ENCODE measurements at regions not wholly inside any gene's neighbourhood (a gene's known extent, or its start where the extent isn't known, plus 50 kb on each side); places are given as distances from the start of the nearest gene placed in this dataset.
A peak's percentile ranks its signal among the peaks of the same experiment; 100 is the strongest.

DNA sequence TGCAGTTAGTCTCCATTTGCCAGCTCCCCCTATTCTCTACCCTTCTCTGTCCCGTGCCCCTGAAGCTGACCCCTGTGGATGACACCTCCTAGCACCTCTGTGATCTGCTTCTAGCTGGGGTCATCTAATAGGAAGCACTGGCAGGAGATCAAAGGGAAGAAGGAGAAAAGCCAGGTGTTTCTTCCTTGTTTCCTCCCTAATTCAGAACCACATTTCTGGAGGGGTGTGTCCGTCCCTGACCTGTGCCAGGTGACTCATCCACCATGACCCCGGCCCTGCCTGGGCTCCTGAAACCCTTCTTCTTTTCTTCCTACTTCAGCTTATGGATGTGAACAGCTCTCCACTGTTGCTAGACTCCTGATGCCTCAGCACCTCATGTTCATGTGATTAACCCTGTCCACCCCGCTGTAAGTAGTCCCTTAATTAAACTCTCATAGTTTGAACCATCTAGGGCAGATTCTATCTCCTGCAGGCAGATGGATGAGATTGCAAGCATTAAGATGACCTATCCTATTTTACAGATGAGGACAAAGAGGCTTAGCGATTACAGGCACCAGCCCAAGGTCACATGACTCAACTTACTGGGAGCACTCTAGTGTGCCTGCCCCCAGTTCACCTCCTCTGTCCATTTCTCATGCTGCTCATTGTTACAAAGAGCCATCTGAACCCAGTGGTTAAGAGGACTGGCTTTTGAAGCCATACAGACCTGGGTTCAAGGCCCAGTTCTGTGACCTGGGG is 770.5 kb downstream of the MED13L start:
- H3K27me3 ChIP-seq (ENCODE audit: control insufficient read depth, insufficient read depth, low read length) = no peaks in the 10 kb centered on the region
- H3K4me1 ChIP-seq (ENCODE audit: control insufficient read depth, insufficient read depth, low read length, poor library complexity, severe bottlenecking) = no peaks in the 10 kb centered on the region
- no peak overlapping the region for H3K27ac ChIP-seq (ENCODE audit: insufficient read depth, low read length, poor library complexity, severe bottlenecking)
- no peaks in the 10 kb centered on the region for H3K36me3 ChIP-seq (ENCODE audit: control insufficient read depth, insufficient read depth, low read length)
- Mint-ChIP-seq H3K4me3 (no peak overlapping the region), H3K27ac (no peak overlapping the region), H3K9me3 (peaks cover 0 to 15% (median 3%) of the 10 kb centered on the region in 7 donors), H3K36me3 (no peaks in the 10 kb centered on the region), H3K4me1 (no peaks in the 10 kb centered on the region), H3K27me3 (peaks cover 4% of the 10 kb centered on the region)
- DNase-seq (no peak), ATAC-seq (ENCODE audit: low read depth in 2 of 2) (no peak)
- no peak overlapping the region for H3K4me3 ChIP-seq (ENCODE audit: low read depth, low read length)
- H3K9me3 ChIP-seq (ENCODE audit: control insufficient read depth in 2 of 2, low read length in 2 of 2) = no peaks in the 10 kb centered on the region

- peak overlapping the region in 1 of 3 donors; percentile 41 for H3K27ac Mint-ChIP-seq
- H3K36me3 Mint-ChIP-seq = no peaks in the 10 kb centered on the region
- no peak overlapping the region for H3K27ac ChIP-seq (ENCODE audit: insufficient read depth, low read length, poor library complexity, severe bottlenecking)
- H3K4me1 ChIP-seq (ENCODE audit: control insufficient read depth, insufficient read depth, low read length, poor library complexity, severe bottlenecking) = no peaks in the 10 kb centered on the region
- no peaks in the 10 kb centered on the region for H3K36me3 ChIP-seq (ENCODE audit: control insufficient read depth, insufficient read depth, low read length)
- DNase-seq (no peak), ATAC-seq (ENCODE audit: low read depth in 2 of 2) (no peak)
- H3K4me3 Mint-ChIP-seq = no peak overlapping the region
- H3K4me1 Mint-ChIP-seq = no peaks in the 10 kb centered on the region
- no peak overlapping the region for H3K4me3 ChIP-seq (ENCODE audit: low read depth, low read length)
- no peaks in the 10 kb centered on the region for H3K9me3 ChIP-seq (ENCODE audit: control insufficient read depth in 2 of 2, low read length in 2 of 2)
- H3K9me3 Mint-ChIP-seq = peaks cover 0 to 9% (median 1%) of the 10 kb centered on the region in 7 donors
- H3K27me3 Mint-ChIP-seq = peaks cover 4% of the 10 kb centered on the region
- no peaks in the 10 kb centered on the region for H3K27me3 ChIP-seq (ENCODE audit: control insufficient read depth, insufficient read depth, low read length)
Measured at GRCh38 chr12:115504306-115505290, 772.9 kb downstream of the MED13L start.

GRCh38 chr12:115500872-115501271 is 776.6 kb downstream of the MED13L start:
- no peaks in the 10 kb centered on the region for H3K27me3 ChIP-seq (ENCODE audit: control insufficient read depth, insufficient read depth, low read length)
- no peak for ATAC-seq (ENCODE audit: low read depth in 2 of 2)
- no peaks in the 10 kb centered on the region for H3K36me3 ChIP-seq (ENCODE audit: control insufficient read depth, insufficient read depth, low read length)
- H3K4me1 ChIP-seq (ENCODE audit: control insufficient read depth, insufficient read depth, low read length, poor library complexity, severe bottlenecking) = no peaks in the 10 kb centered on the region
- Mint-ChIP-seq H3K27me3 (peaks cover 4% of the 10 kb centered on the region), H3K9me3 (peaks cover 0 to 9% (median 3%) of the 10 kb centered on the region in 7 donors), H3K27ac (no peak overlapping the region), H3K4me1 (no peaks in the 10 kb centered on the region), H3K36me3 (no peaks in the 10 kb centered on the region), H3K4me3 (no peak overlapping the region)
- DNase-seq = no peak
- no peaks in the 10 kb centered on the region for H3K9me3 ChIP-seq (ENCODE audit: control insufficient read depth in 2 of 2, low read length in 2 of 2)
- H3K4me3 ChIP-seq (ENCODE audit: low read depth, low read length) = no peak overlapping the region
- H3K27ac ChIP-seq (ENCODE audit: insufficient read depth, low read length, poor library complexity, severe bottlenecking) = no peak overlapping the region

DNA sequence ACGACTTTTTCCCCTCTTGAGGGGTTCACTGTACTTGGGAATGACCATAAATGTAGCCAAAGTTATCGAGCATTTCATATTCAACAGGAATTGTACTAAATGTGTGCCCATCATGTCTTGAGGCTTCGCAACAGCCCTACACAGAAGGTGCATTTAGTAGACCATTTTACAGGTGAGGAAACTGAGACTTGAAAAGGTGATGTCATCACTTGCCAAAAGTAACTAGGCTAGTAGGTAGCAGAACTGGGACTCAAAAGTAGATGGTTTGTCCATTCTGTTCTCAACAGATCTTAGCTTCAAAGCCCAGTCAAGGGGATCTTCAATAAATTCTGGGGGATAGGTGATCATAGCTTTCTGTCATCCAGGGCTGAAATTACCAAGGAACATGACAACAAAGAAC is 782.2 kb downstream of the MED13L start:
- no peak overlapping the region for H3K4me3 ChIP-seq (ENCODE audit: low read depth, low read length)
- no peaks in the 10 kb centered on the region for H3K27me3 ChIP-seq (ENCODE audit: control insufficient read depth, insufficient read depth, low read length)
- H3K4me1 ChIP-seq (ENCODE audit: control insufficient read depth, insufficient read depth, low read length, poor library complexity, severe bottlenecking) = no peaks in the 10 kb centered on the region
- no peak overlapping the region for H3K27ac Mint-ChIP-seq
- DNase-seq = no peak
- peaks cover 0 to 12% (median 3%) of the 10 kb centered on the region in 7 donors for H3K9me3 Mint-ChIP-seq
- no peaks in the 10 kb centered on the region for H3K36me3 ChIP-seq (ENCODE audit: control insufficient read depth, insufficient read depth, low read length)
- H3K4me1 Mint-ChIP-seq = no peaks in the 10 kb centered on the region
- H3K27ac ChIP-seq (ENCODE audit: insufficient read depth, low read length, poor library complexity, severe bottlenecking) = no peak overlapping the region
- H3K9me3 ChIP-seq (ENCODE audit: control insufficient read depth in 2 of 2, low read length in 2 of 2) = no peaks in the 10 kb centered on the region
- H3K36me3 Mint-ChIP-seq = no peaks in the 10 kb centered on the region
- H3K4me3 Mint-ChIP-seq = no peak overlapping the region
- no peak for ATAC-seq (ENCODE audit: low read depth in 2 of 2)
- no peaks in the 10 kb centered on the region for H3K27me3 Mint-ChIP-seq

- H3K36me3 Mint-ChIP-seq = no peaks in the 10 kb centered on the region
- Histone ChIP-seq H3K4me1 (ENCODE audit: control insufficient read depth, insufficient read depth, low read length, poor library complexity, severe bottlenecking) (no peaks in the 10 kb centered on the region), H3K27ac (ENCODE audit: insufficient read depth, low read length, poor library complexity, severe bottlenecking) (no peak overlapping the region), H3K36me3 (ENCODE audit: control insufficient read depth, insufficient read depth, low read length) (no peaks in the 10 kb centered on the region), H3K4me3 (ENCODE audit: low read depth, low read length) (no peak overlapping the region), H3K27me3 (ENCODE audit: control insufficient read depth, insufficient read depth, low read length) (no peaks in the 10 kb centered on the region), H3K9me3 (ENCODE audit: control insufficient read depth in 2 of 2, low read length in 2 of 2) (no peaks in the 10 kb centered on the region)
- H3K27ac Mint-ChIP-seq = no peak overlapping the region
- ATAC-seq (ENCODE audit: low read depth in 2 of 2) (no peak), DNase-seq (no peak)
- peaks cover 0 to 11% (median 6%) of the 10 kb centered on the region in 7 donors for H3K9me3 Mint-ChIP-seq
- no peaks in the 10 kb centered on the region for H3K4me1 Mint-ChIP-seq
- H3K27me3 Mint-ChIP-seq = no peaks in the 10 kb centered on the region
- no peak overlapping the region for H3K4me3 Mint-ChIP-seq
Measured at GRCh38 chr12:115492553-115492952, 784.9 kb downstream of the MED13L start.

- no peaks in the 10 kb centered on the region for H3K4me1 Mint-ChIP-seq
- Histone ChIP-seq H3K9me3 (ENCODE audit: control insufficient read depth in 2 of 2, low read length in 2 of 2) (no peaks in the 10 kb centered on the region), H3K4me1 (ENCODE audit: control insufficient read depth, insufficient read depth, low read length, poor library complexity, severe bottlenecking) (no peaks in the 10 kb centered on the region), H3K4me3 (ENCODE audit: low read depth, low read length) (no peak overlapping the region), H3K36me3 (ENCODE audit: control insufficient read depth, insufficient read depth, low read length) (no peaks in the 10 kb centered on the region), H3K27me3 (ENCODE audit: control insufficient read depth, insufficient read depth, low read length) (no peaks in the 10 kb centered on the region), H3K27ac (ENCODE audit: insufficient read depth, low read length, poor library complexity, severe bottlenecking) (no peak overlapping the region)
- no peaks in the 10 kb centered on the region for H3K36me3 Mint-ChIP-seq
- ATAC-seq (ENCODE audit: low read depth in 2 of 2) (no peak), DNase-seq (no peak)
- peaks cover 0 to 13% (median 6%) of the 10 kb centered on the region in 7 donors for H3K9me3 Mint-ChIP-seq
- no peak overlapping the region for H3K4me3 Mint-ChIP-seq
- no peak overlapping the region for H3K27ac Mint-ChIP-seq
- H3K27me3 Mint-ChIP-seq = no peaks in the 10 kb centered on the region
Measured at GRCh38 chr12:115491511-115492250, 785.8 kb downstream of the MED13L start.

GRCh38 chr12:115489253-115489652 is 788.2 kb downstream of the MED13L start:
- no peak overlapping the region for H3K4me3 Mint-ChIP-seq
- no peak overlapping the region for H3K27ac Mint-ChIP-seq
- no peaks in the 10 kb centered on the region for H3K27me3 Mint-ChIP-seq
- H3K9me3 ChIP-seq (ENCODE audit: control insufficient read depth in 2 of 2, low read length in 2 of 2) = no peaks in the 10 kb centered on the region
- DNase-seq (no peak), ATAC-seq (ENCODE audit: low read depth in 2 of 2) (no peak)
- no peaks in the 10 kb centered on the region for H3K4me1 ChIP-seq (ENCODE audit: control insufficient read depth, insufficient read depth, low read length, poor library complexity, severe bottlenecking)
- H3K36me3 ChIP-seq (ENCODE audit: control insufficient read depth, insufficient read depth, low read length) = no peaks in the 10 kb centered on the region
- no peak overlapping the region for H3K27ac ChIP-seq (ENCODE audit: insufficient read depth, low read length, poor library complexity, severe bottlenecking)
- no peaks in the 10 kb centered on the region for H3K27me3 ChIP-seq (ENCODE audit: control insufficient read depth, insufficient read depth, low read length)
- peaks cover 0 to 11% (median 6%) of the 10 kb centered on the region in 7 donors for H3K9me3 Mint-ChIP-seq
- H3K4me1 Mint-ChIP-seq = no peaks in the 10 kb centered on the region
- H3K36me3 Mint-ChIP-seq = no peaks in the 10 kb centered on the region
- H3K4me3 ChIP-seq (ENCODE audit: low read depth, low read length) = no peak overlapping the region
